ENCODE measurements at regions not wholly inside any gene's neighbourhood (a gene's known extent, or its start where the extent isn't known, plus 50 kb on each side); places are given as distances from the start of the nearest gene placed in this dataset.

GRCh38 chr11:70751142-70751734 is 352.9 kb downstream of the CTTN start:
- DNase-seq = no peak

- DNase-seq = peak; percentile 72
These were observed 357.3 kb downstream of the CTTN start for GRCh38 chr11:70755410-70756158.

GRCh38 chr11:70756341-70756740 is 358.0 kb downstream of the CTTN start:
- DNase-seq = no peak

DNA sequence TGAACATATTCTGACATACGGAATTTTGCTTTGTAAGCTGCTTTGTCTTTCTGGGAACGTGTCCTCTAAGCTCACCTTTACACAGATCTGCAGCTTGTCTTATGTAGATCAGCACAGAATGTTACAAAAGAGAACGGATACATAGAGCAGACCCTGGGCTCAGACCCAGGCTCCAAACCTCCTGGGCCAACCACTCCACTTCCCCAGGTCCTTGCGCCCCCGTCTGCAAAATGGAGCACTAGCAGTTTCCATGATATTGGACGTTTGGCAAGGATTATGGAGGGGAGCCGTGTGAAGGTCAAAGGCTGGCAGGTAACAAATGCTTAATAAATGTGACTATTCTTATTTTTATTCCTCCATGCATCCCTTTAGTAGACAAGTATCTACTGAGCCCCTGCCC is 358.4 kb downstream of the CTTN start:
- no peak for DNase-seq

GRCh38 chr11:70757241-70757640 is 358.9 kb downstream of the CTTN start:
- DNase-seq = no peak

GRCh38 chr11:70758206-70758605 is 359.9 kb downstream of the CTTN start:
- DNase-seq = no peak

GRCh38 chr11:70759846-70760245 is 361.5 kb downstream of the CTTN start:
- no peak for DNase-seq

GRCh38 chr11:70760416-70761020 is 362.2 kb downstream of the CTTN start:
- DNase-seq = no peak

- DNase-seq = no peak
These were observed 363.0 kb downstream of the CTTN start for GRCh38 chr11:70761094-70761907.

DNA sequence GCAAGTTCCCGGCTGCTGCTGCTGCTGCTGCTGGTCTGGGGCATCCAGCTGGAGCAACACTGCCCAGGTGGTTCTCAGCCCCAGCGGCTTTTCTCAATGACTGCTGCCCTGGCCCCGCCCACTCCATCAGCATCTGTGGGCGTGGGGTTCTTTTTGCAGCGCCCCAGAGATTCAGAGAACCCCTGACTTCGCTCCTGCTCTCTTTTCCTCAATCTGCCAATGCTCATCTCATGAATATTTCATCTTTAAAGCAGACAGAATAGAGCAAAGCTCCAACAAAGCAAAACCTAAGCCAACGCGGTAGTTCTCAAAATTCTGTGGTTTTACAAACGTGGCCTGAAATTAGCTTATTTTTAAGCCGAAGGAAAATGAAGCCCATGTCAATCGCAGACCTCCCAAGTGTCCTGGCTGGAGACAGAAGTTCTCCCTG is 363.6 kb downstream of the CTTN start:
- DNase-seq = no peak

GRCh38 chr11:70762810-70763209 is 364.5 kb downstream of the CTTN start:
- no peak for DNase-seq

DNA sequence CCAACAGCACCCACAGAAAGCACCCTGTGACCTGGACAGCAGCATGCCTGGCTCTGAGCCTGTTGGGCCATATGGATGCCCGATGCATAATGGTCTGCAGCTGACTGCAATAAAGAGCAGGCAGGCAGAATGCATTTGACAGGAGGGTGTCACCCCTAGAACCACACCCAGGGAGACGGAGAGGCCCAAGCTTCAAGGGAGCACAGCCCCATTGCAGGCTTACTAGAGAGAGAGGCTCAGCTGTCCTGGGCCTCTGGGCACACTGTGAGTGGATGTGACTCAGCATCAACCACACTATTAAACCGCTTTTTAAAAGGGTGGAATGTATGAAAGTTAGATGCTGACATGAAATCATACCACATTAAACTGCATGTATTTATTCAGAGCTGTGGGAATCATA is 365.3 kb downstream of the CTTN start:
- no peak for DNase-seq

DNA sequence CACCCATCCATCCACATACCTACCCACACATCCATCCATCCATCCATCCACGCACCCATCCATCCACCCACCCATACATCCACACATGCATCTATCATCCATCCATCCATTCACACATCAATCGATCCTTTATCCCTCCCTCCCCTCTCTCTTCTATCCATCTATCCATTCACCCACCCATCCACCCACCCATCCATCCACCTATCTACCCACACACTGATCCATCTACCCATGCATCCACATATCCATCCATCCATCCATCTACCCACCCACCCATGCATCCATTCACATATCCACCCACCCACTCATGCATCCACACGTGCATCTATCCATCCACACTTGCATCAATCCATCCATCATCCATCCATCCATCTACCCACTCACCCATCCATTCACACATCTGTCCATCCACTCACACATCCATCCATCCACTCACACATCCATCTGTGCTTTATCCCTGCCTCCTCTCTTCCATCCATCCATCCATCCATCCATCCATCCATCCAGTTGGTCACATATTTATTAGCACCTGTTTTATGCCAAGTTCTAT is 366.1 kb downstream of the CTTN start:
- no peak for DNase-seq

DNA sequence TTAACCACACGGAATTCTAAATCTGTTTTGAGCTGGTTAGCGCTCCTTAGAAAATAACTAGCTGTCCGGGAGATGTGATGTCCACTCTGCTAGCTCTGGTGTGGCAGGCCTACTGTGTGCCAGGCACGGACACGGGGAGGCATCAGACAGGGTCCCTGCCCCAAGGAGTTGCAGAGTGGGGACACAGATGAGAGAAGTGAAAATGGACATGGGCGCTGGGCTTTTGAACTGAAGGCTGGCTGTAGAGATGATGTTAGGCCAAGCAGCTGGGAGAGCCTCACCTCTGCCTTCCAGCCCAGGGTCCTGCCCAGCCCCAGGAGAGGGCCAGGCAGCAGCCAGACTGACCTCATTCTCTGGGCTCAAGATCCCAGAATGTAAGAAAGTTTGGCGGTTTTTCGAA is 368.6 kb downstream of the CTTN start:
- no peak for DNase-seq

GRCh38 chr11:70768346-70769095 is 370.2 kb downstream of the CTTN start:
- DNase-seq = no peak

DNA sequence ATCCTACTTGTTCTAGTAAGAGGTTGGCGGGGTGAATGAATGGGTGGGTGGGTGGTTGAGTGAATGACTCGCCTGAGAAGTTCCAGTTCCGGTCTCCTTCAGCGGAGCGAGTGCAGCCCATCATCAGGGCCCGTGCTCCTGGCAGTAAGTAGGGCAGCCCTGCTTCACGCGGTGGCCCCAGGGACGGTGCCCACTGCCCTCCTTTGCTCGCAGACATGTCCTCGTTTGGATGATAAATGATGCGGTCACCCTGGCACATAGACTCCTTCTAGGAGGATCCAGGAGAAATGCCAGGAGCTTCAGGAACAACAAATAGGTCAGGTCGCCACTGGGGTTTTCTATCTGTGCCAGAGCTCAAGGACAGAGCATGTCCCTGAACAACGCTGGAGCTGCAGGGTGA is 370.8 kb downstream of the CTTN start:
- DNase-seq = no peak

GRCh38 chr11:70769521-70769920 is 371.2 kb downstream of the CTTN start:
- DNase-seq = no peak

GRCh38 chr11:70771099-70771885 is 373.0 kb downstream of the CTTN start:
- no peak for DNase-seq

- no peak for DNase-seq
These were observed 374.6 kb downstream of the CTTN start for GRCh38 chr11:70772950-70773349.

DNA sequence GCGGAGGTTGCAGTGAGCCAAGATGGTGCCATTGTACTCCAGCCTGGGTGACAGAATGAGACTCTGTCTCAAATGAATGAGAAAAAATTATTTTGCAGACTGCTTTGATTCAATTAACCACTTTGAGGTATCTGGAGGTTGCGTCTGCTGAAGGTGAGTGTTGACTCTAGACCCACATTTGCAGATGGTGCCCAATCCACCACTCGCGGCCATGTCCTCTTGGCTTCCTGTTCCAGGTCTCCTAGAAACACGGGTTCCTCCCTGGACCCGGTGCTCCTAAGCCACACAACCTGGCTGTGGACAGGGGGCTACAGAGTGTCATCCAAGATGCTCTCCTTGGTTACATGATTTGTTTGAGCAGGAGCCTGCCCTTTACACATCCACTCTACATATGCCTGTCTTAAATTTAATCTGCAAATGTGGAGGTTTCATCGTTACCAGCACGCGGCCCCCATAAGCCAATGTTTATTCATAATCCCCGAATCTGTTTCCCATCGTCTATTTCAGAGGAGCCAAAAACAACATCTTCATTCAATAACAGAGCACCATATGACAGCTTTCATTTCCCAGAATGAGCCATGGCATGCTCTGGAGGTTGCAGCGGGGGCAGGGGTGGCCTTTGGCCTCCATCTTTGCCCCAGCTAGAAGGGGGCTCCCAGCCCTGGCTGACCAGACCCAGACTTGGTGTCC is 377.2 kb downstream of the CTTN start:
- no peak for DNase-seq

All from NCI-H146 (cell line).